Dedifferentiated amniotic fluid mesenchymal stem cell (primary cell): ENCODE measurements at regions not wholly inside any gene's neighbourhood (a gene's known extent, or its start where the extent isn't known, plus 50 kb on each side); places are given as distances from the start of the nearest gene placed in this dataset.
A peak's percentile ranks its signal among the peaks of the same experiment; 100 is the strongest.
"Not testable (repeated sequence)": the region's sequence is repeated elsewhere in the genome, so short reads cannot be mapped to it uniquely, and the experiment has no call there.

ENCODE experiments used
- DNase-seq: peaks from one replicate; pipeline ENCODE4 v3.0.0-alpha.2; 2016; ENCODE audit errors: extremely low spot score

GRCh38 chr9:18275313-18275990, 198.5 kb upstream of the ADAMTSL1 start:
- no peak for DNase-seq

- no peak for DNase-seq
Observed at GRCh38 chr9:18281291-18281690, 192.7 kb upstream of the ADAMTSL1 start.

- DNase-seq = no peak
Observed at GRCh38 chr9:18294229-18294628, 179.7 kb upstream of the ADAMTSL1 start.

- DNase-seq = no peak
Observed at GRCh38 chr9:18296702-18297055, 177.3 kb upstream of the ADAMTSL1 start.

GRCh38 chr9:18297056-18297841, 176.7 kb upstream of the ADAMTSL1 start:
- DNase-seq = peak; percentile 18

- DNase-seq = no peak
Observed at GRCh38 chr9:18299449-18299848, 174.5 kb upstream of the ADAMTSL1 start.

- DNase-seq = not testable (repeated sequence)
Observed at GRCh38 chr9:18305167-18305806, 168.7 kb upstream of the ADAMTSL1 start.

GRCh38 chr9:18314316-18314715, 159.6 kb upstream of the ADAMTSL1 start:
- DNase-seq = no peak

- no peak for DNase-seq
Observed at GRCh38 chr9:18317896-18318295, 156.1 kb upstream of the ADAMTSL1 start.

GRCh38 chr9:18319918-18320445, 154.0 kb upstream of the ADAMTSL1 start:
- DNase-seq = no peak

- no peak for DNase-seq
Observed at GRCh38 chr9:18324928-18325745, 148.8 kb upstream of the ADAMTSL1 start.

GRCh38 chr9:18325746-18326011, 148.3 kb upstream of the ADAMTSL1 start:
- DNase-seq = not testable (repeated sequence)

GRCh38 chr9:18327121-18327520, 146.8 kb upstream of the ADAMTSL1 start:
- no peak for DNase-seq

GRCh38 chr9:18330401-18331309, 143.3 kb upstream of the ADAMTSL1 start:
- no peak for DNase-seq

GRCh38 chr9:18331310-18331684, 142.7 kb upstream of the ADAMTSL1 start:
- no peak for DNase-seq

GRCh38 chr9:18331808-18332209, 142.1 kb upstream of the ADAMTSL1 start:
- DNase-seq = no peak

GRCh38 chr9:18333157-18333556, 140.8 kb upstream of the ADAMTSL1 start:
- no peak for DNase-seq

GRCh38 chr9:18335825-18336224, 138.1 kb upstream of the ADAMTSL1 start:
- no peak for DNase-seq

- DNase-seq = no peak
Observed at GRCh38 chr9:18338042-18338441, 135.9 kb upstream of the ADAMTSL1 start.

- peak; percentile 56 for DNase-seq
Observed at GRCh38 chr9:18343784-18344183, 130.2 kb upstream of the ADAMTSL1 start.

- DNase-seq = no peak
Observed at GRCh38 chr9:18346745-18347144, 127.2 kb upstream of the ADAMTSL1 start.
